ENCODE measurements at regions not wholly inside any gene's neighbourhood (a gene's known extent, or its start where the extent isn't known, plus 50 kb on each side); places are given as distances from the start of the nearest gene placed in this dataset.

DNA sequence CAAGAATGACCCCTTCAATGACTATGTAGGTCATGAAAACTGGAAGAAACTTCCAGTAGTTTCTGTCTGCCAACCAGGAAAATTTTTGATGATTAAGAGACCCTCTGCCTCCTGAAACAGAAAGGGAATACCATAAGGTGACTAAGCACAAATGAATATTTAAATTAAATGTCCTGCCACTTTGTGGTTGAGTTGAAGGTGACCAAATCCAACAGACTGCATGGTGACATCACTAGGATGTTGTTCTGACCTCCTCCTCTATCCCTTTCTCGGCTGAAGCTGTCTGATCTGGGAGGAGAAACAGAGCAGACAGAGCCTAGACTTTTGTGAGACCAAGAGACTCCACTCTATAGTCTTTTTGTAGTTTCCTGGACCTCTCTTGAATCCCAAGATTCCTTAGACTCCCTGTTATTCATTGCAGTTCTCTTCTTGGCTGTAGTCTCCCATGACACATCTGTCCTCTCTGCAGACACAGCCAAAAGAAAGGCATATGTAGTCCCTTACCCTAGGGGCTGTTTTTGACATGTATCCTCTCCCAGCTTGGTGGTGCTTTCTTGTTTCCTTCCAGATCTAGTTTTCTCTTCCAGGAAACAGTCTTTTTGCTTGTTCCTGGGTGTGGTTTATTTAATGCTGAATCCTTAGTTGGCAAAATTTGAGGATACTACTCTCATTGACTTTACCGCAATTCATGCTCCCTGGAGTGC is 55.2 kb upstream of the UBE3A start:
- Histone ChIP-seq H3K4ac (ENCODE audit: low read depth, low read length) (no peak overlapping the region), H3K36me3 (ENCODE audit: control insufficient read depth, insufficient read depth, low read length) (no peaks in the 10 kb centered on the region), H4K5ac (ENCODE audit: low read depth, low read length) (no peak overlapping the region), H2BK15ac (ENCODE audit: low read depth, low read length) (no peak overlapping the region), H2AK5ac (ENCODE audit: low read depth, low read length) (no peak overlapping the region), H2AK9ac (replicated peaks; ENCODE audit: low read depth, low read length, poor library complexity) (no peak overlapping the region), H3K27me3 (ENCODE audit: control insufficient read depth, insufficient read depth, low read length) (no peaks in the 10 kb centered on the region), H3K9me1 (ENCODE audit: insufficient read depth, low read length) (no peaks in the 10 kb centered on the region), H2AFZ (replicated peaks; ENCODE audit: low read length, poor library complexity) (no peak overlapping the region), H3K79me1 (ENCODE audit: low read depth in 1 of 2, low read length in 2 of 2) (no peaks in the 10 kb centered on the region), H3K4me3 (ENCODE audit: insufficient read depth, low read depth, low read length) (no peak overlapping the region), H3K14ac (replicated peaks; ENCODE audit: low read depth, low read length) (no peak overlapping the region), H4K8ac (ENCODE audit: low read depth in 2 of 2, low read length in 2 of 2) (no peak overlapping the region), H4K20me1 (ENCODE audit: insufficient read depth, low read length) (no peaks in the 10 kb centered on the region), H3K9me3 (ENCODE audit: control insufficient read depth, insufficient read depth, low read length) (no peaks in the 10 kb centered on the region), H3K4me2 (ENCODE audit: low read depth, low read length) (no peak overlapping the region), H3K18ac (ENCODE audit: low read depth, low read length) (no peak overlapping the region), H2BK120ac (ENCODE audit: low read depth, low read length) (no peak overlapping the region), H3K4me1 (ENCODE audit: control insufficient read depth, insufficient read depth, low read length) (no peaks in the 10 kb centered on the region), H2BK20ac (ENCODE audit: low read depth, low read length) (no peak overlapping the region), H3K9ac (ENCODE audit: low read depth, low read length) (no peak overlapping the region), H4K91ac (ENCODE audit: insufficient read depth, low read depth, low read length) (no peak overlapping the region), H3K23ac (ENCODE audit: low read depth, low read length) (no peak overlapping the region), H3K27ac (ENCODE audit: insufficient read depth, low read length) (no peak overlapping the region), H3K56ac (ENCODE audit: extremely low read depth, insufficient read depth, low read length) (no peak overlapping the region), H2BK5ac (ENCODE audit: low read depth, low read length, poor library complexity, severe bottlenecking) (no peak overlapping the region)
- BruUV-seq (replicated peaks): no TSS peak
- dilution Hi-C loops (cut with HindIII; ENCODE audit: low sequenced_read_pairs, unreplicated experiment): no loop called here
- no peak for DNase-seq
- 0% methylated on average over 1 of the region's 2 CpGs; no CpG with 5 or more reads in 1 of the 2 experiments for WGBS, 2 experiments (ENCODE audit: extremely low coverage in 2 of 2, insufficient read length in 1 of 2)
- ATAC-seq (ENCODE audit: low read depth): no peak
- CTCF ChIA-PET: no interaction called here
- TF ChIP-seq FOS (IDR thresholded peaks at IDR 0.05; ENCODE audit: low read depth, low read length) (no peak), RFX5 (IDR thresholded peaks at IDR 0.05; ENCODE audit: low read depth, low read length) (no peak), BHLHE40 (IDR thresholded peaks at IDR 0.05; ENCODE audit: low read depth, low read length) (no peak), NFE2L2 (IDR thresholded peaks at IDR 0.05; ENCODE audit: low read depth, low read length) (no peak), RAD21 (IDR thresholded peaks at IDR 0.05; ENCODE audit: low read length) (no peak), MAZ (IDR thresholded peaks at IDR 0.05; ENCODE audit: borderline replicate concordance, low read depth, low read length) (no peak), MXI1 (IDR thresholded peaks at IDR 0.05; ENCODE audit: borderline replicate concordance, low read depth, low read length) (no peak), CHD1 (IDR thresholded peaks at IDR 0.05; ENCODE audit: low read depth, low read length) (no peak), CEBPB (IDR thresholded peaks at IDR 0.05; ENCODE audit: low read depth, low read length) (no peak), RCOR1 (IDR thresholded peaks at IDR 0.05; ENCODE audit: insufficient replicate concordance, low read length) (no peak), SMC3 (IDR thresholded peaks at IDR 0.05; ENCODE audit: low read depth, low read length) (no peak), MAFK (IDR thresholded peaks at IDR 0.05; ENCODE audit: low read depth, low read length) (no peak), POLR2A (IDR thresholded peaks at IDR 0.05; ENCODE audit: low read depth, low read length) (no peak)
- TF ChIP-seq, protein P1, sequence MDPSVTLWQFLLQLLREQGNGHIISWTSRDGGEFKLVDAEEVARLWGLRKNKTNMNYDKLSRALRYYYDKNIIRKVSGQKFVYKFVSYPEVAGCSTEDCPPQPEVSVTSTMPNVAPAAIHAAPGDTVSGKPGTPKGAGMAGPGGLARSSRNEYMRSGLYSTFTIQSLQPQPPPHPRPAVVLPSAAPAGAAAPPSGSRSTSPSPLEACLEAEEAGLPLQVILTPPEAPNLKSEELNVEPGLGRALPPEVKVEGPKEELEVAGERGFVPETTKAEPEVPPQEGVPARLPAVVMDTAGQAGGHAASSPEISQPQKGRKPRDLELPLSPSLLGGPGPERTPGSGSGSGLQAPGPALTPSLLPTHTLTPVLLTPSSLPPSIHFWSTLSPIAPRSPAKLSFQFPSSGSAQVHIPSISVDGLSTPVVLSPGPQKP (IDR thresholded peaks at IDR 0.05; ENCODE audit: borderline replicate concordance, low read depth, low read length): no peak
- TF ChIP-seq, protein P2, sequence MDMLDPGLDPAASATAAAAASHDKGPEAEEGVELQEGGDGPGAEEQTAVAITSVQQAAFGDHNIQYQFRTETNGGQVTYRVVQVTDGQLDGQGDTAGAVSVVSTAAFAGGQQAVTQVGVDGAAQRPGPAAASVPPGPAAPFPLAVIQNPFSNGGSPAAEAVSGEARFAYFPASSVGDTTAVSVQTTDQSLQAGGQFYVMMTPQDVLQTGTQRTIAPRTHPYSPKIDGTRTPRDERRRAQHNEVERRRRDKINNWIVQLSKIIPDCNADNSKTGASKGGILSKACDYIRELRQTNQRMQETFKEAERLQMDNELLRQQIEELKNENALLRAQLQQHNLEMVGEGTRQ (IDR thresholded peaks at IDR 0.05; ENCODE audit: low read depth, low read length): no peak
- TF ChIP-seq, protein P3, sequence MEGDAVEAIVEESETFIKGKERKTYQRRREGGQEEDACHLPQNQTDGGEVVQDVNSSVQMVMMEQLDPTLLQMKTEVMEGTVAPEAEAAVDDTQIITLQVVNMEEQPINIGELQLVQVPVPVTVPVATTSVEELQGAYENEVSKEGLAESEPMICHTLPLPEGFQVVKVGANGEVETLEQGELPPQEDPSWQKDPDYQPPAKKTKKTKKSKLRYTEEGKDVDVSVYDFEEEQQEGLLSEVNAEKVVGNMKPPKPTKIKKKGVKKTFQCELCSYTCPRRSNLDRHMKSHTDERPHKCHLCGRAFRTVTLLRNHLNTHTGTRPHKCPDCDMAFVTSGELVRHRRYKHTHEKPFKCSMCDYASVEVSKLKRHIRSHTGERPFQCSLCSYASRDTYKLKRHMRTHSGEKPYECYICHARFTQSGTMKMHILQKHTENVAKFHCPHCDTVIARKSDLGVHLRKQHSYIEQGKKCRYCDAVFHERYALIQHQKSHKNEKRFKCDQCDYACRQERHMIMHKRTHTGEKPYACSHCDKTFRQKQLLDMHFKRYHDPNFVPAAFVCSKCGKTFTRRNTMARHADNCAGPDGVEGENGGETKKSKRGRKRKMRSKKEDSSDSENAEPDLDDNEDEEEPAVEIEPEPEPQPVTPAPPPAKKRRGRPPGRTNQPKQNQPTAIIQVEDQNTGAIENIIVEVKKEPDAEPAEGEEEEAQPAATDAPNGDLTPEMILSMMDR (conservative IDR thresholded peaks at IDR 0.05; ENCODE audit: low read depth, low read length): no peak
- POLR2A ChIA-PET (ENCODE audit: unreplicated experiment): no interaction called here
- intact Hi-C loops (cut with micrococcal nuclease): no loop called here
- in situ Hi-C loops (cut with MboI; ENCODE audit: low sequenced_read_pairs): no loop called here

All from IMR-90 (cell line).